ENCODE measurements at regions not wholly inside any gene's neighbourhood (a gene's known extent, or its start where the extent isn't known, plus 50 kb on each side); places are given as distances from the start of the nearest gene placed in this dataset.

- no peak for TF ChIP-seq CTCF (conservative IDR thresholded peaks at IDR 0.05; ENCODE audit: low read depth, low read length)
- no peak for DNase-seq (ENCODE audit: low read depth)
- no peak overlapping the region for H3K4me3 ChIP-seq (ENCODE audit: low read depth, low read length)
Measured at GRCh38 chr13:62629618-62630017, 1214.0 kb upstream of the PCDH20 start.

GRCh38 chr13:62627226-62627625 is 1211.6 kb upstream of the PCDH20 start:
- no peak for TF ChIP-seq CTCF (conservative IDR thresholded peaks at IDR 0.05; ENCODE audit: low read depth, low read length)
- no peak for DNase-seq (ENCODE audit: low read depth)
- H3K4me3 ChIP-seq (ENCODE audit: low read depth, low read length): no peak overlapping the region

- DNase-seq (ENCODE audit: low read depth): no peak
- no peak overlapping the region for H3K4me3 ChIP-seq (ENCODE audit: low read depth, low read length)
- TF ChIP-seq CTCF (conservative IDR thresholded peaks at IDR 0.05; ENCODE audit: low read depth, low read length): peak; percentile 33
Measured at GRCh38 chr13:62626771-62627170, 1211.1 kb upstream of the PCDH20 start.

GRCh38 chr13:62625214-62625881 is 1209.7 kb upstream of the PCDH20 start:
- H3K4me3 ChIP-seq (ENCODE audit: low read depth, low read length): no peak overlapping the region
- no peak for TF ChIP-seq CTCF (conservative IDR thresholded peaks at IDR 0.05; ENCODE audit: low read depth, low read length)
- DNase-seq (ENCODE audit: low read depth): no peak

- no peak for DNase-seq (ENCODE audit: low read depth)
- TF ChIP-seq CTCF (conservative IDR thresholded peaks at IDR 0.05; ENCODE audit: low read depth, low read length): no peak
Measured at GRCh38 chr13:62613819-62614218, 1198.2 kb upstream of the PCDH20 start.

GRCh38 chr13:62611343-62611742 is 1195.7 kb upstream of the PCDH20 start:
- no peak for TF ChIP-seq CTCF (conservative IDR thresholded peaks at IDR 0.05; ENCODE audit: low read depth, low read length)
- no peak overlapping the region for H3K4me3 ChIP-seq (ENCODE audit: low read depth, low read length)
- DNase-seq (ENCODE audit: low read depth): no peak

More at GRCh38 chr13:62613819-62614218, 1198.2 kb upstream of the PCDH20 start:
- H3K4me3 ChIP-seq (ENCODE audit: low read depth, low read length): no peak overlapping the region

- no peak for TF ChIP-seq CTCF (conservative IDR thresholded peaks at IDR 0.05; ENCODE audit: low read depth, low read length)
- no peak overlapping the region for H3K4me3 ChIP-seq (ENCODE audit: low read depth, low read length)
- DNase-seq (ENCODE audit: low read depth): no peak
Measured at GRCh38 chr13:62598708-62599107, 1183.1 kb upstream of the PCDH20 start.
